NCI-H460 (cell line): ENCODE measurements at regions not wholly inside any gene's neighbourhood (a gene's known extent, or its start where the extent isn't known, plus 50 kb on each side); places are given as distances from the start of the nearest gene placed in this dataset.
"Not testable (repeated sequence)": the region's sequence is repeated elsewhere in the genome, so short reads cannot be mapped to it uniquely, and the experiment has no call there.

Source experiments
- DNase-seq: peaks from one replicate; pipeline ENCODE4 v3.0.0-alpha.2; 2016; ENCODE audit warnings: low read depth; ENCODE audit errors: extremely low read depth

DNA sequence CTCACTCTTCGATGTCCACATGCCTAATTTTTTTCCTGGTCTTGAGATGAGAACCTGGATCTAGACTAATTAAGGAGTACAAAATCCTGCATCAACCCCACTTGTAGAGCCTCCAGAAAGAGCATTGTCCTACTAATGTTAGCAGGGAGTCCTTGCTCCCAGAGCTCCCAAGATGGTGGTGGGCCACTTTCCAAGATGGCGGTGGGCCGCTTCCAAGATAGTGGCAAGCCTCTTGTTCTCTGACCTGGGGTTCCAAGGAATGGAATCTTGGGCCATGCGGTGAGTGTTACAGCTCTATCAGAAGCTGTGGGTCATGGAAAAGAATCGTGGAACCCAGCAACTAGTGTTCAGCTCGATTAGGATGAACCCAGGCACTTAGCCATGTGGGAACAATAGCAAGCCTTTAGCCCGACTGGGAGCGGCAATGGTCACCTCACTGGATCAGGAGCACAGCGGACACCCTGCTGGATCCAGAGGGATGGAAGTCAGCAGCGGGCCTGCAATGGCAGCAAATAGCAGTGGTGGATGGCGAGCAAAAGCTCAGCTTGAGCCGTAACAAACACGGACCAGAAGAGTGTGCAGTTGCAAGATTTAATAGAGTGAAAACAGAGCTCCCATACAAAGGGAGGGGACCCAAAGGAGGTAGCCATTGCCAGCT, 1997.5 kb upstream of the RAG2 start:
- DNase-seq, result not testable (repeated sequence)

DNA sequence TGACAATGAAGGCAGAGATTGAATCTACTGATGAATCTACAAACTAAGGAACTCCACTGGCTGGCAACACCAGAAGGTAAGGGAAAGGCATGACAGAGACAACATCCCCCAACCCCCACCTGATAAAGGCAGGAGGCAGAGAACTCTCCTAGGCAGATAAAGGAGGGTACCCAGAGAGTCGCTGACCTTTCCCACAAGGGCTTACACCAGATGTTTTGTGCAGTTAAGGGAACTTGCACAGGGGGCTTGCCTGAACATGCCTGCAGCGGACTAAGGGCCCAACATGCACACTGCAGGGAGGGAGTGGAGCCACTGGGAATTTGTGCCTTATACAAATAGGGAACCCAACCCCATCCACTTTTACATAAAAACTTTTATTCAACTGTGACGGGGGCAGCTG, 1996.9 kb upstream of the RAG2 start:
- no peak for DNase-seq

DNA sequence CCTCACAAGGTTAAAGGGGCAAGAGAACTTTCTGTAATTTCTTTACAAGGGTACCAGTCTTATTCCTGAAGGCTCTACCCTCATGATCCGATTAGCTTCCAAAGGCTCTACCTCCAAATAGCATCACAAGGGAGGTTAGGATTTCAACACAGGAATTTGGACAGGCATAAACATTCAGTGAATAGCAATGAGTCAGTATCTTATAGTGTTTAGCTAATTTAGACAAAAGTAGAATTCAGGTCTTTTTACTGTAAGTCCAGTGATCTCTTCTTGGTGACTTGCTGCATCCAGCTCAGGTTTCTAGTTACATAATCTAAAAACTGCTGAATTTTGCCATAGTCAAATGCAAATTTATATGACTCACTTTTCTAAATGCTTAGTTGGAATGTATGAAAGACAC, 1995.6 kb upstream of the RAG2 start:
- DNase-seq, result no peak

DNA sequence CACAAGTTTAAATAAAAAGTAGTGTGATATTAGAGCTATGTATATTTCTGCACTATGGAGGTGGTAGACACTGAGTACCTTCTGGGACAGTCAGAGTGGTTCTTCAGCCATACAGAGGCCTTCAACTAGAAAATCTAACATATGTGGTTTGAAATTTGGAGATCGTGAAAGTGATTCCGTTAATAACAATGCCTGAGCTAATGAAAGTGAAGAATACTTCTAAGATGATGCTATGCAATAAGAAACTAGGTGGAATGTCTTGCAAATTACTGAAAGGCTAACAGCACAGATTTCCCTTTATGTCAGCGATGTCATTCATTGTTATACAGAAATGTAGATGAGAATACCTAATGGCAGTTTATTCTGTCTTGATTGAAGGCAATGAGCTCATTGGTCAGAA, 1984.7 kb upstream of the RAG2 start:
- DNase-seq, result no peak

DNA sequence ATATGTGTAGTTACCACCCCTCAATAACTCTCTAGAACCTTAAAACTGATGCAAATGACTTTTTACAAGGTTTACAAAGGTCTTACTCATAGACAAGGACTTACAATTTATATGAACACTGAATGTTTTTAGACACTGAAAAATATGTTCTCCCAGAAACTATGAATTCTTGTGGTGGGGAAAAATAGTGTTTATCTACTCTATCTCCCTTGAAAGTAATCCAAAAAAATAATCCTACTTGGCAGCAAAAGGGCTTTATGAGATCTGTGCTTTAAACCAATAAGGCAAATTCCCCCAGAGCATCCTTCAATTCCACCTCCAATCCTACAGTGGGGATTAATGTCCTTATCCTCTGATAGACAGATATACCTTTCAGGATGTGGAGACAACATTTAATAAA, 1984.1 kb upstream of the RAG2 start:
- no peak for DNase-seq

DNA sequence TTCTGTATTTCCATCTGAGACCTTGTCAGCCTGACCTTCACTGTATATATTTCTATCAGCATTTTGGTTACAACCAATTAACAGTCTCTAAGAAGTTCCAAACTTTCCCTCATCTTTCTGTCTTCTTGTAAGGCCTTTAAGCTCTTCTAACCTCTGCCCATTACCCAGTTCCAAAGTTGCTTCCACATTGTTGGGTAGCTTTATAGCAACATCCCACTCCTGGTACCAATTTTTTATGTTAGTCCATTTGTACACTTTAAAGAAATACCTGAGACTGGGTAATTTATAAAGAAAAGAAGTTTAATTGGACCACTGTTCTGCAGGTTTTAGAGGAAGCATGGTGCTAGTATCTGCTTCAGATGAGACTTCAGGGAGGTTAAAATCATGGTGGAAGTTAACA, 1979.7 kb upstream of the RAG2 start:
- DNase-seq, result no peak

DNA sequence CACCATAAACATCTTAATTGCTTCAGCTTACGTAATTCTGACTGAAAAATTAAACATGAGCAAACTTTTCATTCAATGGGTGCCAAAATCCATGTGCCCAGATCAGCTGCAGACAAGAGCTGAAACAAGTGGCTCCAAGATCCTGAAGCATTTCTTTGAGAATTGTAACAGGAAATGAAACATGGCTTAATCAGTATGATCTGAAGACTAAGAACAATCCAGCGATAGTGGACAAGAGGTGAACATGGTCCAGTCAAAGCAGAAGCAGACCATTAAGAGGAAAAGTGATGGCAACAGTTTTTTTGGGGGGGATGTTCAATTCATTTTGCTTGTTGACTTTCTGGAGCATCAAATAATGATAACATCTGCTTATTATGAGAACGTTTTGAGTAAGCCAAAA, 1964.5 kb upstream of the RAG2 start:
- DNase-seq, result no peak

DNA sequence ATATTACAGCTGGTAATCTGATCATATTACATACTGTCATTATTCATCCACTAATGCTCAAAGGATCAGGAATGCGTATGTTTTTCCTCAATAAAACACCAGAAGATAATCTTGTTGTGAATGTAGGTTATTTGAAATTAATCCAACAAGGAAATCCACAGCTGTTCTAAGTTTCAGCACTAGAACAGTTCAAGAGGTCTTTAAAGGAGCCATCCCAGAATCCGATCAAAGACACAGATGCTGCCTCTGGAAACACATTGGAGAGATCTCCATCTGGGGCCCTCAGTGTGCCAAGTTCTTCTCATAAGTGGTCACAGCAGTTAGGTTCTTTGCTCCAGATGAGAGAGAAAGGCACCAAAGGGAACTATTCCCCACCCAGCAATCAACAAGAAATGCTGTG, 1955.1 kb upstream of the RAG2 start:
- no peak for DNase-seq

DNA sequence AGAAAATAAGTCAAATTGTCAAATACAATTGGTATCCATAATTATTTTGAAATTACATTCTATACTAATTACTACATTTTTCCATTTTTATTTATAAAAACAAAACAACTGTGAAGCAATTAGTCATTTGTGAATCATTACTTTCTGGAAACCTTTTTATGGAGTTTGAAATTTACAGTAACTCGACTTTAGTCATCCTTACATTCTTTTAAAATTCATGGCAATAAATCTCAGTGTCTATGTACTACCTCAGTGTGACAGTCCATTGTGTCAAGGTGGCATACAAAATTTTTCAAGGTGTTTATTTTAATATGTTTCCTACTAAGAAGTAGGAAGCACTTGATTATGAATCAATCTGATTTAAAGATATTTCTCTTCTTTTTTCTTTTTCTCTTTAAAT, 1949.4 kb upstream of the RAG2 start:
- no peak for DNase-seq

DNA sequence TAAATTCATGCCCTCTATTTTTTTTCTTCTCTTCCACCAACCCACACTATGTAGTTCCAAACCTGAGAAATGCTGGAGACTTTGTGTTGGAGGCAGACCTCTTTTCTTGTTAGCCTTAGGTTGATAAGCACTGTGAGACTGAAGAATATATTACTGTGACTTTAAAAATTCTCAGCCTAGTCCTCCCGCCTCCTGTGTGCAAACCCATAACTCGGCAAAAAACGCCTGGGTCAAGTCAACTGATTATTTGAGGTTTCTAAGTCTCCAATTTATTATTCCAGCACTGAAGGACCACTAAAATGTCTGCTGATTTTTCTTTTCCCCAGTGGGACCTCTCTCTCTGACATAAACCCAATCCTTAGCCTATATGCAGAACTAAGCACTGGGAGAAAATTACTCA, 1946.0 kb upstream of the RAG2 start:
- no peak for DNase-seq

DNA sequence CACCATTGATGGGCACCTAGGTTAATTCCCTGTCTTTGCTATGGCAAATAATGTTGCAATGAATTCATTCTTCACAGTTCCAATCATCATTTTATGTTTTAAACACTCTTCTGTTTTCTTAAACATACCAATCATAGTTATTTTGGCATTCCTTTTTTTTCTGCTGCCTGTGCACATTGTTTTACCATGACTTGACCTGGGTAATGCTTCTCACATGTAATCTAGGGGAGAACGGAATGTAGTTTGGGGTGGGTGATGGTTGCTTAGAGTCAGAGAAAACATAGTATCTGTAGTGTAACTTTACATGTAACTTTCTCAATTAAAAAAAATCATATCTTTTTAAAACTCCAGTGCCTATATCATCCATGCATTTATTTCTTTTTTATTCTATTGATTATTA, 1945.3 kb upstream of the RAG2 start:
- DNase-seq, result no peak

DNA sequence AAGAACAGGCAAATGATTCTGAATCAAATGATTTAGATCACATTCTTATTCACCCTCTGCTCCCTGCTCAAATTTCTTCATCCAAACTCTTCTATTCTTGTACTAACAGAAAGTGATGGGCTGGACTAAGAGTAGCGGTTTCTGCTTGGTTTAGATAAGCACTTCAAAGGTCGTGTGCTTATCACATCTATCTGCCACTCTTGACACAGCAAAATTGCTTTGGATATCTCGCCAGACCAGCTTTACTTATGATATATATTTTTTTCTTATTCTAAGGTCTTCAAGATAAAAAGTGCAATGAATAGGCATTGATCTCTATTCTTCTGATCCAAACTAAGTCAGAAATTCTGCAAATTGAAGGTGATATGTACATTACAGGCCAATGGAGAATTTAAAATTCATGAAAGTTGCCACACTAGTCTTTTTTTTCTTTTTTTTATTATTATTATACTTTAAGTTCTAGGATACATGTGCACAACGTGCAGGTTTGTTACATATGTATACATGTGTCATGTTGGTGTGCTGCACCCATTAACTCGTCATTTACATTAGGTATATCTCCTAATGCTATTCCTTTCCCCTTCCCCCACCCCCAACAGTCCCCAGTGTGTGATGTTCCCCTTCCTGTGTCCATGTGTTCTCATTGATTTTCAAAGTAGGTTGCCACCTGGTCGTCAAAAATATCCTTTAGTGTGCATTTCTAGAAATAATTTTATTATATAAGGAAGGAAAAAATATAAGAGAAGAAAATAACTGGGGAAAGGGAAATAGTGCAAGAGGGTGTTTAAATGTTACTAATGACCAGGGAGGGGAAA, 1941.0 kb upstream of the RAG2 start:
- no peak for DNase-seq

DNA sequence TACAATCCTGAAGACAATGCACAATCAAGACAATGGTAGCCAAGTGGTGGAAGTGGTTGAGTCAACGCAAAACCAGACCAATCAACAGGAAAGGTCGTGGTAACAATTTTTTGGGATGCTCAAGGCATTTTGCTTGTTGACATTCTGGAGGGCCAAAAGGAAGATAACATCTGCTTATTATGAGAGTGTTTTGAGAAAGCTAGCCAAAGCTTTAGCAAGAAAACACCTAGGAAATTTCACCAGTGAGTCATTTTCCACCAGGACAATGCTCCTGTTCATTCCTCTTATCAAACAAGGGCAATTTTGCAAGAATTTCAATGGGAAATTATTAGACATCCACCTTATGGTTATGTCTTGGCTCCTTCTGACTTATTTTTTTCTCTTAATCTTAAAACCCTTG, 1932.2 kb upstream of the RAG2 start:
- DNase-seq, result no peak

DNA sequence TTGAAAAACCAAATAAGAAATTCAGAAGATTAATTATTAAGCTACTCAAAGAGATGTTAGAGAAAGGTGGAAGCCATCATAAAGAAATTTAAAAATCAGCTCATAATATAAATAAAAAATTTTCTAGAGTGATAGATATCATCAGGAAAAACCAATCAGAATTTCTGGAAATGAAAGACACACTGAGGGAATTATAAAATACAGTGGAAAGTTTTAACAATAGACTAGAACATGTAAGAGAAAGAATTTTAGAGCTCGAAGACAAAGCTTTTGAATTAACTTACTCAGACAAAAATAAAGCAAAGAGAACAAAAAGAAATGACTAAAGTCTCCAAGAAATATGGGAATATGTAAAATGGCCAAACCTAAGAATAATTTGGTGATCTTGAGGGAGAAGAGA, 1926.9 kb upstream of the RAG2 start:
- no peak for DNase-seq

DNA sequence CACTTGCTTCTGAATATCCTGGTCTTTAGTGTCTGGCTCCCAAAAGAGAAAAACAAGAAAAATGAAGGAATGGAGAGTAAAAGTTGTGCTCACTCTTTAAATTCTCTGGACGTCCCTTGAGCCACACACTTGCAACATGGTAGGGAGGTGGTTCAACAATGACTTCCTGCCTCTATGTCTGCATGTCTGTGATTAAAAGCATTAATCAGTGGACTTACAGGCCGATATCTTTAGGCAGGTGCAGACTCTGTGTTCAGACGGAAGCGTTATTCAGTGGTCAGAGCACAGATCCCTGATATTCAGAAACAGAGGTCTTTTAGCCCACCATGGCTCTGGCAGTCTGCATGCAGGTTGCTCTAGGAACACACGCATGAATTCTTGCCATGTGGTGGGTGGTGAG, 1920.0 kb upstream of the RAG2 start:
- DNase-seq, result no peak

DNA sequence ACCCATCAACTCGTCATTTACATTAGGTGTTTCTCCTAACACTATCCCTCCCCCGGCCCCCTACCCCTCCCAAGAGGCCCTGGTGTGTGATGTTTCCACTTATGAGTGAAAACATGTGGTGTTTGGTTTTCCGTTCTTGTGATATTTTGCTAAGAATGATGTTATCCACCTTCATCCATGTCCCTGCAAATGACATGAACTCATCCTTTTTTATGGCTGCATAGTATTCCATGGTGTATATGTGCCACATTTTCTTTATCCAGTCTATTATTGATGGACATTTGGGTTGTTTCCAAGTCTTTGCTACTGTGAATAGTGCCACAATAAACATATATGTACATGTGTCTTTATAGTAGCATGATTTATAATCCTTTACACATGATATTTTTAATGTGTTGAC, 1914.8 kb upstream of the RAG2 start:
- not testable (repeated sequence) for DNase-seq

DNA sequence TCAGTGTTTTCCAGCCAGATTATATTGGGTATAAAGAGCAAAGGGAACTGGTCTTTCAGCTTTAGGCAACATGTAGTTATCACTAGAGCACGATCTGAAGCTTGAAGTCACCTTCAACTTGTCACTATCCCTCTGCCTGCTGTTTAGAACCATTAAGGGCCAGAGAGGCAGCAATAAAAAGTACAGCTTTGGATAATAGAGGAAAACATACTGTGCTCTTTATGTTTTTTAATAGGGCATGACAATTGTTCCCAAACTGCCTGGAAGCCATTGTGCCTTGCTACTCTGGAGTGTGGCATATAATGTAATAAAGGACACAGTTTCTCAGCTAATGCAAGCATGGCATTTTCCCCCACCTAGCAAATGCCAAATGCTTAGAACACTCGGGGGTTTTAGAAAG, 1912.0 kb upstream of the RAG2 start:
- DNase-seq, result no peak

DNA sequence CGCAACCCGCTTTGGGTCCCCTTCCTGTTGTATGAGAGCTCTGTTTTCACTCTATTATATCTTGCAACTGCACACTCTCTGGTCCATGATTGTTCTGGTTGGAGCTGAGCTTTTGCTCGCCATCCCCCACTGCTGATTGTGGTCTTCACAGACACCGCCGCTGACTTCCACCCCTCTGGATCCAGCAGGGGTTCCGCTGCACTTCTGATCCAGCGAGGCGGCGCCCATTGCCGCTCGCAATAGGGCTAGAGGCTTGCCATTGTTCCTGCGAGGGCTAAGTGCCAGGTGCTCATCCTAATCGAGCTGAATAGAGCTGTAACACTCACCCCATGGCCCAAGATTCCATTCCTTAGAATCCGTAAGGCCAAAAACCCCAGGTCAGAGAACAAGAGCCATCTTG, 1905.8 kb upstream of the RAG2 start:
- DNase-seq, result no peak

DNA sequence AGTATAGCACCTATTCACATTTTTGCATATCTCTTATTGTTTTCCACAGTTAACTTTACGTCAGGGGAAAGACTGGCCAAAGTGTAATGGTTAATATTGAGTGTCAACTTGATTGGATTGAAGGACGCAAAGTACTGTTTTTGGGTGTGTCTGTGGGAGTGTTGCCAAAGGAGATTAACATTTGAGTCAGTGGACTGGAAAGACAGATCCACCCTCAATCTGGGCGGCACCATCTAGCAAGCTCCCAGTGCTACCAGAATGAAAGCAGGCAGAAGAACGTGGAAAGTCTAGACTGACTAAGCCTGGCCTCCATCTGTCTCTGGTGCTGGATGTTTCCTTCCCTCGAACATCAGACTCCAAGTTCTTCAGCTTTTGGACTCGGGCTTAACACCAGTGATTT, 1900.7 kb upstream of the RAG2 start:
- no peak for DNase-seq

DNA sequence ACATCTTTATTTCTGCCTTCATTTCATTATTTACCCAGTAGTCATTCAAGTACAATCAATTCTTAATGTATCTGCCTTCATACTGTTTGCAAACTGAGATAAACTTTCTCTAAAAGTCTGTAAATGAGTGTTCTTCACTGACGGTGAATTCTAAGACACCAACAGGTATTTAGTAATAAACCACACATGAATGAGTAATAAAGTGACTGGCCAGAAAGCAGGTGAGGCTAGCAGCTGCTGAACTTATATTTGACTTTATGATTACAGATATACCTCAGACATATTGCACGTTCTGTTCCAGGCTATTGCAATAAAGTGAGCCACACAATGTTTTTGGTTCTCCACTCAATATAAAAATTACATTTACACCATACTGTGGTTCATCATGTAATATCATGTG, 1894.0 kb upstream of the RAG2 start:
- no peak for DNase-seq

DNA sequence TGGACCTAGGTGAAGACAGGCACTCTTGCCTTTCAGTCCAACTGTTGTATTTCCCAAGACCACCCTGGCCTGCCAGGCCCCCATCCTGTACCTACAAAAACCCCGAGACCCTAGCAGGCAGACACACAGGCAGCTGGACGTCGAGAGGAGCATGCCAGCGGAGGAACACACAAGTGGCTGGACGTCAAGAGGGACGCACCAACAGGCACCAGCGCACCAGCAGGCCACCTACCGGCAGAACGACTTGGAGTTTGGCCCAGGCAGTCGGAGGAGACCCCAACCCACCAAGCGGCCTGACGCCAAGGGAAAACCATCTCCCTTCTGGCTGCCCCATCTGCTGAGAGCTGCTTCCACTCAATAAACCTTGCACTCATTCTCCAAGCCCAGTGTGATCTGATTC, 1883.4 kb upstream of the RAG2 start:
- DNase-seq, result no peak

DNA sequence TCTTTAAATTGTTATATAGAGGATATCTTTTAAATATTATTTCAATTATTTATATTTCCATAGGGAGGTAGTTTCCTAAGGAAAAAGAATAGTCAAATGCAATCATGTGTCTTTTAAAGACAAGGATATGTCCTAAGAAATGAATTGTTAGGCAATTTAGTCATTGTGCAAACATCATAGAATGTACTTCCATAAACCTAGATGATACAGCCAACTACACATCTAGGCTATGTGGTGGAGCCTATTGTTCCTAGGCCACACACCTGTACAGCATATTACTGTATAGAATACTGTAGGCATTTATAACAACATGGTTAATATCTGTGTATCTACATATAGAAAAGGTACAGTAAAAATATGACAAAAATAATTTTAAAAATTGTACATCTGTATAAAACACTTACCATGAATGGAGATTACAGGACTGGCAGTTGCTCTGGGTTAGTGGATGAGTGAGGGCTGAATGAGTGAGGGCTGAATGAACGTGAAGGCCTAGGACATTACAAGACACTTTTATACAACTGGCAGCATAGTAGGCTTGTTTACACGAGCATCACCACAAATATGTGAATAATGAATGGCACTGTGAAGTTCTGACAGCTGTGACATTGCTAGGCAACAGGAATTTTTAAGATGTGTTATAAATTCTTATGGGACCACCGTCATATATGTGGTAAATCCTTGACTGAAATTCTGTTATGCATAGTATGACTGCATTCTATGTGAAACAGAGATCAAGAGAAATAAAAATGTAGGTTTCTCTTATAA, 1879.0 kb upstream of the RAG2 start:
- DNase-seq, result no peak
